BLaER1 treated with 17β-estradiol and CSF1 and Interleukin-3, amounts not matched to agents 10 nM and 100 nM (cell line): ENCODE measurements at regions not wholly inside any gene's neighbourhood (a gene's known extent, or its start where the extent isn't known, plus 50 kb on each side); places are given as distances from the start of the nearest gene placed in this dataset.
A peak's percentile ranks its signal among the peaks of the same experiment; 100 is the strongest.

Experiments
- H3K27ac ChIP-seq, 11 experiments: shearing (Covaris generic); formaldehyde crosslinking; 2 replicates each; pipeline ENCODE4 v1.8.1; 2022
- H3K27me3 ChIP-seq, 11 experiments: shearing (Covaris generic); formaldehyde crosslinking; 2 replicates each; pipeline ENCODE4 v1.8.1; 2022
- H3K36me3 ChIP-seq, 11 experiments: shearing (Covaris generic); formaldehyde crosslinking; 2 replicates each; pipeline ENCODE4 v1.8.1; 2022
- H3K4me1 ChIP-seq, 10 experiments: shearing (Covaris generic); formaldehyde crosslinking; 2 replicates each; pipeline ENCODE4 v1.8.1; 2022
- H3K4me2 ChIP-seq, 11 experiments: shearing (Covaris generic); formaldehyde crosslinking; 2 replicates each; pipeline ENCODE4 v1.8.1; 2022
- H3K4me3 ChIP-seq, 10 experiments: shearing (Covaris generic); formaldehyde crosslinking; 2 replicates each; pipeline ENCODE4 v1.8.1; 2022
- H3K9ac ChIP-seq, 11 experiments: shearing (Covaris generic); formaldehyde crosslinking; 2 replicates each; pipeline ENCODE4 v1.8.1; 2022
- H3K9me3 ChIP-seq, 11 experiments: shearing (Covaris generic); formaldehyde crosslinking; replicated peaks in 1 of 11; 2 replicates each; pipeline ENCODE4 v1.8.1; 2022
- H4K20me1 ChIP-seq, 11 experiments: shearing (Covaris generic); formaldehyde crosslinking; 2 replicates each; pipeline ENCODE4 v1.8.1; 2022
- Cebpa-rat ChIP-seq, 11 experiments: shearing (Covaris generic); IDR thresholded peaks; 2 replicates each; pipeline ENCODE4 v1.8.1; 2022

DNA sequence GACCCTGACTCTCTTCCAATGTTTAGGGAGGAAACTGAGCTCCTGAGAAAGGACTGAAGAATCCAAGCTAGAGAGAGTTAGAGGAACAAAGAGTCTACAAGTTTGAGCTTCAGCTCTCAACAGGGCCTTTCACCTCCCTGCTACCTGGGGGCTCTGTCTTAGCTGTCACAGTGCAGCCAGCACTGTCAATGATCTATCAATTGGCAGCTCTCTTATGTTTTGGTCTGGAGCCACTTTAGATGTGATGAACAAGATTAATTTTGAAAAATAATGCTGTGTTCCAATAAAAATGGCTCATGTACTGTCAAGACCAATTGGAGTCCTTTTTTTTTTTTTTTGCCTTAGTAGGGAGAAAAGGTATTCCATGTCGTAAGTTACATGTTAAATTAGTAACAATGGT lies 215.8 kb upstream of the TRIB2 start:
- H3K9me3 ChIP-seq, result peaks cover 0 to 3% (median 0%) of the 10 kb centered on the region in 11 experiments; a peak in 1 of 22 replicates
- H3K27ac ChIP-seq, result peak overlapping the region in 7 of 11 experiments; percentile 2 to 49 (median 14); a peak in 9 of 22 replicates
- no peak for TF ChIP-seq Cebpa-rat (IDR thresholded peaks at IDR 0.05)
- H3K27me3 ChIP-seq, result peaks cover 0 to 10% (median 0%) of the 10 kb centered on the region in 11 experiments; a peak in 1 of 22 replicates
- no peaks in the 10 kb centered on the region for H4K20me1 ChIP-seq
- H3K4me3 ChIP-seq, result no peak overlapping the region
- H3K4me1 ChIP-seq, result peaks cover 27 to 62% (median 43%) of the 10 kb centered on the region in 10 experiments
- H3K36me3 ChIP-seq, result no peaks in the 10 kb centered on the region
- H3K4me2 ChIP-seq, result peak overlapping the region in 10 of 11 experiments; percentile 49 to 80 (median 65); a peak in 21 of 22 replicates
- no peak overlapping the region for H3K9ac ChIP-seq

DNA sequence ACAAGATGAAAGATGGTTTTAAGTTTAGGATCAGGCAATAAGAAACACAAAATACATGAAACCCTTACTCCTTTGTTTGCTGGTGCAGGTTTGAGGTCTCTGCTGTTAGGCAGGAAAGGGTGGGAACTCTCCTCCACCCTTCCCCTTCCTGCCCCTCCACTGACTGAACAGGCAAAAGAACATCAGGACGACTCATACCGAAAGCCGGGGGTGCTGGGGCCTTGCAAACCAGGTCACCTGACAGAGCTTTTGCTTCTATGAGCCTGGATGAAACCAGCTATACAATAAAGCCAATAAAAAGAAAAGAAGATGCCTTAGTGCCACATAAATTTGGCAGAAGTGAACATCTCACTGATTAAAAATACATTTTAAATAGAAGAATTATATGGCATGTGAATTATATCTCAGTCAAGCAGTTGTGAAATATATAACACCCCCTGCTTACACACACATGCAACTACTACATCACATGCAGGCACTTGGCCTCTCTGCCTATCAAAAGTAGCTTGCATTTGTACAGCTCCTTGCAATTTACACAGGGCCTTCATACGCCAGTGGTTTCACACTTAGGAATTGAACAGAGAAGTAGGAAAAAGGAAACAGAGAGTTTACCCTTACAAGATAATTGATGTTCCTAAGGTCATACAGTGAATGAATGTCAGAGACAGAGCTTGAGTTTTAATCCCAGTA lies 215.1 kb upstream of the TRIB2 start:
- Histone ChIP-seq H3K4me1 (peaks cover 29 to 69% (median 48%) of the 10 kb centered on the region in 10 experiments), H3K9ac (no peak overlapping the region; a peak in 1 of 22 replicates), H4K20me1 (no peaks in the 10 kb centered on the region), H3K9me3 (peaks cover 0 to 3% (median 0%) of the 10 kb centered on the region in 11 experiments; a peak in 1 of 22 replicates), H3K27ac (peak overlapping the region in 6 of 11 experiments; percentile 8 to 49 (median 21); a peak in 8 of 22 replicates), H3K27me3 (peaks cover 0 to 13% (median 0%) of the 10 kb centered on the region in 11 experiments; a peak in 1 of 22 replicates), H3K4me2 (peak overlapping the region; percentile 49 to 80 (median 64)), H3K36me3 (no peaks in the 10 kb centered on the region), H3K4me3 (0 out of 20 replicates have a peak overlapping the region, but pooled peaks of 1 of the 10 experiments have one; percentile 12)
- TF ChIP-seq Cebpa-rat (IDR thresholded peaks at IDR 0.05), result no peak

DNA sequence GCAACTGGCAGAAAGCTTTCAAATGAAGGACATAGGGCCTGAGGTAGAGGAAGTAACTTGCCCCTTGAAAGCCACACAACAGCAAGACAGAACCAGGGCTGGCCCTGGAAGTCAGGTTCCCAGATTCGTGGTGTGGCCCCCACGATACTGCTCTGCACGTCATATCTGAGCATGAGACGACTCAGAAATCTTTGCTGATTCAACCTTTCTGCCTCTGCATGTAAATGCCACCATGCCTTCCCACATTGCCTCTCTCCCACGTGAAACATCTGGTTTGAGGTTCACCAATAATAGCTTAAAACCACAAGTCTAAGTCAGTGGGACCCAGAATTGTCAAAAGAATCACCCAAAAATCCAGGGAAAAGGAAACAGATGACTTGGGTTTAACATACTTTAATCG lies 214.0 kb upstream of the TRIB2 start:
- peaks cover 0 to 13% (median 0%) of the 10 kb centered on the region in 11 experiments; a peak in 2 of 22 replicates for H3K27me3 ChIP-seq
- H3K9me3 ChIP-seq, result peaks cover 0 to 3% (median 0%) of the 10 kb centered on the region in 11 experiments; a peak in 1 of 22 replicates
- peak overlapping the region; percentile 19 to 80 (median 58); a peak in 21 of 22 replicates for H3K4me2 ChIP-seq
- H3K36me3 ChIP-seq, result no peaks in the 10 kb centered on the region
- H3K9ac ChIP-seq, result no peak overlapping the region
- H4K20me1 ChIP-seq, result no peaks in the 10 kb centered on the region
- no peak for TF ChIP-seq Cebpa-rat (IDR thresholded peaks at IDR 0.05)
- H3K4me3 ChIP-seq, result no peak overlapping the region
- peaks cover 40 to 81% (median 60%) of the 10 kb centered on the region in 10 experiments for H3K4me1 ChIP-seq
- peak overlapping the region in 2 of 11 experiments; percentile 4 to 16; a peak in 2 of 22 replicates for H3K27ac ChIP-seq

DNA sequence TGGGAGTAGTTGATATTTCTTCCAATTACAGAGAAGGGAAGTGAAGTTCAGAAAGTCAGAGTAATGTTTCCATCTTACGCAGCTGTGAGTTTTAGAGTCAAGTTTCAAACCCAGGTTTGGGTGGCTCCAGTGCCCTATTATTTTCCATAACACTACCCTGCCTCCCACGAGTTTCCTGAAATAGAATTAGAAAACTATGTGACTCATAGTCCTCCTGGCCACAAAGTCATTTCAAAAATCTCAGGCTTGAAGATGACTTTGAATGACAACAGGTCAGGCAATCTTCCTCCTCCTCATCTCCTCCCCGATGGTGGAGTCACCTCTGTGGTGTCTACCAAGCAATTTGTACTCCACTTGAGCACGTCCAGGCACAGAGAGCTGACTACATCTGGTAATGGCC lies 212.3 kb upstream of the TRIB2 start:
- H3K4me3 ChIP-seq, result no peak overlapping the region
- peaks cover 0 to 5% (median 0%) of the 10 kb centered on the region in 11 experiments; a peak in 4 of 22 replicates for H3K9me3 ChIP-seq
- no peaks in the 10 kb centered on the region for H3K36me3 ChIP-seq
- H3K4me2 ChIP-seq, result peak overlapping the region; percentile 18 to 80 (median 43); a peak in 20 of 22 replicates
- H3K4me1 ChIP-seq, result peaks cover 41 to 85% (median 63%) of the 10 kb centered on the region in 10 experiments
- H4K20me1 ChIP-seq, result no peaks in the 10 kb centered on the region
- H3K27ac ChIP-seq, result no peak overlapping the region; a peak in 1 of 22 replicates
- H3K9ac ChIP-seq, result no peak overlapping the region
- H3K27me3 ChIP-seq, result peaks cover 0 to 15% (median 0%) of the 10 kb centered on the region in 11 experiments; a peak in 2 of 22 replicates
- TF ChIP-seq Cebpa-rat (IDR thresholded peaks at IDR 0.05), result no peak

DNA sequence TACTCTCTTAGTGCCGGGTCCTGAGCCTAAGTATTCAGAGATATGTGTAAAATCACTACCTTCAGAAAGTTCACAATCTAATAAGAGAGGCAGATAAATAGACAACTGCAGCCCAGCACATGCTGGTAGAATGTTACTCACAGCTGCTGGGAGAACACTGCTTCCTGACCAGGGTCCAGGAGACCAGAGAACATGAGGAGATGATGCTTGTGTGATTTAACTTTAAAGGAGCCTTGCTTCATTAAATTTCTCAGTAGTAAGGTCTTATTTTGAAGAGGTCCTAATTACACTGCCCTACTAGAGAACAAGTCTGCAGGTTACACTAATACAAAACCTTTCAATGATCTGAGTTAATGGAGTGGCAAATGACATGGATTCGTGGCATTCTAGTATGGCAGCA lies 209.9 kb upstream of the TRIB2 start:
- Histone ChIP-seq H3K9ac (no peak overlapping the region), H3K4me3 (no peak overlapping the region), H3K9me3 (peaks cover 0 to 16% (median 0%) of the 10 kb centered on the region in 11 experiments; a peak in 6 of 22 replicates), H4K20me1 (no peaks in the 10 kb centered on the region), H3K27me3 (peaks cover 0 to 23% (median 0%) of the 10 kb centered on the region in 11 experiments; a peak in 2 of 22 replicates), H3K36me3 (no peaks in the 10 kb centered on the region), H3K4me2 (peak overlapping the region; percentile 41 to 78 (median 68)), H3K27ac (peak overlapping the region in 1 of 11 experiments; percentile 12; a peak in 2 of 22 replicates), H3K4me1 (peaks cover 29 to 61% (median 48%) of the 10 kb centered on the region in 10 experiments)
- TF ChIP-seq Cebpa-rat (IDR thresholded peaks at IDR 0.05), result no peak

DNA sequence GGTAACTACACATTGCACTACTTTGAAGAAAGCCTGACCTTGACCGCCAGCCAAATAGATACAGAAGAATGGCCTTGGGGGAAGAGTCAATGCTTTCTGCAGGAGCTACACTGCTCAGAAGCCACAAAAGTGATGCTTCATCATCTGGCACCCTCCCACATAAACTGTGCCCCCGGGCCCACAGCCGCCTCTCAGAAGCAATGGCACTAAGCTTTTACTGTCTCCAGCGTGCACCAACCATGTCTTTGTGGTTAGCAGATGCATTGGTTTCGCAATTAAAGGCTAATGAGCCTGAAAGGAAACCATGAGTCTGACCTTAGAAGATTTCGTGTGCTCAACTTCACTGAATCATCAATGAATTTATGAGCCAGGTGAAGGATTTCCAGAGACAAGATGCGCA lies 209.4 kb upstream of the TRIB2 start:
- Histone ChIP-seq H3K27ac (peak overlapping the region in 3 of 11 experiments; percentile 29 to 42 (median 38); a peak in 5 of 22 replicates), H3K4me2 (peak overlapping the region; percentile 41 to 78 (median 68))
- TF ChIP-seq Cebpa-rat (IDR thresholded peaks at IDR 0.05), result peak in 10 of 11 experiments; percentile 21 to 95 (median 92); a peak in 19 of 22 replicates

DNA sequence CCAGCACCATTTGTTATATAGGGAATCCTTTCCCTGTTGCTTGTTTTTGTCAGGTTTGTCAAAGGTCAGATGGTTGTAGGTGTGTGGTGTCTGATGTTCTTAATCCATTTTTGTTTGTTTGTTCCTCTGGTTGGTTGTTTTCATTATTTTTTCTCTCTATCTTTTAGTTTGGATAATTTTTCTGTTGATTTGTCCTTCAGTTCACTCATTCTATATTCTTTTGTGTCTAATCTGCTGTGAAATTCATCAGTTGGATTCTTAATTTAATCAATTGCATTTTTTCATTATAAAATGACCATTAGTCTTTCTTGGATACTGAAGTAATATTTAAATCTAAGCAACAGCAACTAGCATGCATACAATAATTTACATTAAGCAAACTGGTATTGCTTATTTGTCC lies 206.7 kb upstream of the TRIB2 start:
- peaks cover 0 to 20% (median 0%) of the 10 kb centered on the region in 11 experiments; a peak in 2 of 22 replicates for H3K27me3 ChIP-seq
- no peak overlapping the region for H3K4me2 ChIP-seq
- H3K9me3 ChIP-seq, result peaks cover 0 to 16% (median 0%) of the 10 kb centered on the region in 11 experiments; a peak in 5 of 22 replicates
- no peak for TF ChIP-seq Cebpa-rat (IDR thresholded peaks at IDR 0.05)
- H4K20me1 ChIP-seq, result no peaks in the 10 kb centered on the region
- H3K4me1 ChIP-seq, result peaks cover 15 to 33% (median 20%) of the 10 kb centered on the region in 10 experiments
- no peak overlapping the region for H3K4me3 ChIP-seq
- no peak overlapping the region for H3K9ac ChIP-seq
- H3K27ac ChIP-seq, result no peak overlapping the region
- H3K36me3 ChIP-seq, result no peaks in the 10 kb centered on the region

More for the DNA sequence above, 209.4 kb upstream of the TRIB2 start:
- Histone ChIP-seq H3K9ac (no peak overlapping the region), H3K4me1 (peaks cover 25 to 57% (median 44%) of the 10 kb centered on the region in 10 experiments), H3K9me3 (peaks cover 0 to 16% (median 0%) of the 10 kb centered on the region in 11 experiments; a peak in 6 of 22 replicates), H3K36me3 (no peaks in the 10 kb centered on the region), H3K27me3 (peaks cover 0 to 23% (median 0%) of the 10 kb centered on the region in 11 experiments; a peak in 2 of 22 replicates), H3K4me3 (no peak overlapping the region), H4K20me1 (no peaks in the 10 kb centered on the region)

DNA sequence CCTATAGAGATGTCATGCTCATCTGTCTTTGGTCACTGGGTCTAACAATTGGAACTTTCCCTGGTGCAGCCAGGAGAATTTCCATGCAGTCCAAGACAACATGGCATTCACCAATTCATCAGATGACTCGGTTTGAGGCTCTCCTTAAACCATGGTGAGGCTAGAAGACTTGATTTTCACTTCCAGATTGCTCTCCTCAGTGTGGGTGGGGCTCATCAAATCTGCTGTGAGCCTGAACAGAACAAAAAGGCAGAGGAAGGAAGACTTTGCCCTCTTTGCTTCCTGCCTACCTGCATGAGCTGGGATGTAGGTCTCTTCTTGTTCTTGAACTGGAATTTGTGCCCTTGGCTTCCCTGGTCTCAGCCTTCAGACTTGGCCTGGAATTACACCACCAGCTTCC lies 203.4 kb upstream of the TRIB2 start:
- TF ChIP-seq Cebpa-rat (IDR thresholded peaks at IDR 0.05), result no peak
- Histone ChIP-seq H3K4me2 (0 out of 22 replicates have a peak overlapping the region, but pooled peaks of 1 of the 11 experiments have one; percentile 20), H3K36me3 (no peaks in the 10 kb centered on the region), H3K27ac (no peak overlapping the region), H3K4me1 (peaks cover 0 to 4% (median 0%) of the 10 kb centered on the region in 10 experiments; a peak in 1 of 20 replicates), H3K9me3 (peaks cover 0 to 16% (median 0%) of the 10 kb centered on the region in 11 experiments; a peak in 5 of 22 replicates), H3K27me3 (peaks cover 0 to 10% (median 0%) of the 10 kb centered on the region in 11 experiments; a peak in 1 of 22 replicates), H3K4me3 (no peak overlapping the region), H4K20me1 (no peaks in the 10 kb centered on the region), H3K9ac (no peak overlapping the region)
